ENCODE measurements at regions not wholly inside any gene's neighbourhood (a gene's known extent, or its start where the extent isn't known, plus 50 kb on each side); places are given as distances from the start of the nearest gene placed in this dataset.

GRCh38 chr5:145077028-145077427, 758.1 kb downstream of the PRELID2 start:
- DNase-seq: no peak
- no CpG with 5 or more reads among the region's 6 CpGs for WGBS (ENCODE audit: extremely low coverage, insufficient coverage, insufficient read length)
- H4K12ac ChIP-seq (ENCODE audit: low read depth, low read length): no peak overlapping the region

GRCh38 chr5:145076040-145076439, 759.1 kb downstream of the PRELID2 start:
- Histone ChIP-seq H2BK5ac (ENCODE audit: low read depth, low read length, poor library complexity) (no peak overlapping the region), H3K18ac (ENCODE audit: low read length) (no peak overlapping the region), H2BK120ac (ENCODE audit: insufficient read depth, low read length, poor library complexity) (no peak overlapping the region), H4K91ac (ENCODE audit: low read depth, low read length) (no peak overlapping the region), H3K14ac (ENCODE audit: low read length) (no peak overlapping the region), H3K4ac (ENCODE audit: low read depth, low read length) (no peak overlapping the region), H3K4me1 (ENCODE audit: control insufficient read depth in 1 of 2, insufficient read depth in 2 of 2, low read length in 2 of 2) (no peaks in the 10 kb centered on the region), H3K79me1 (ENCODE audit: low read length) (no peaks in the 10 kb centered on the region), H3K27ac (ENCODE audit: low read depth, low read length) (no peak overlapping the region), H3K9me3 (ENCODE audit: insufficient read depth, low read depth, low read length) (no peaks in the 10 kb centered on the region), H3K4me2 (ENCODE audit: low read length) (no peak overlapping the region), H3K79me2 (ENCODE audit: control insufficient read depth, insufficient read depth, low read length, poor library complexity) (no peaks in the 10 kb centered on the region), H3K23ac (ENCODE audit: low read length) (no peak overlapping the region), H3K9ac (ENCODE audit: low read length) (no peak overlapping the region), H2BK12ac (ENCODE audit: low read length) (no peak overlapping the region), H2AK5ac (ENCODE audit: low read length) (no peak overlapping the region), H2AFZ (ENCODE audit: insufficient read depth, low read length, poor library complexity) (no peak overlapping the region), H4K12ac (ENCODE audit: low read depth, low read length) (no peak overlapping the region), H3K36me3 (ENCODE audit: control insufficient read depth in 1 of 2, insufficient read depth in 2 of 2, low read length in 2 of 2) (no peaks in the 10 kb centered on the region), H3K4me3 (ENCODE audit: low read depth, low read length) (no peak overlapping the region), H3K27me3 (ENCODE audit: insufficient read depth, low read length) (no peaks in the 10 kb centered on the region), H4K8ac (ENCODE audit: low read depth, low read length) (no peak overlapping the region)
- no peak for DNase-seq

More at GRCh38 chr5:145077028-145077427, 758.1 kb downstream of the PRELID2 start:
- Histone ChIP-seq H3K18ac (ENCODE audit: low read length) (no peak overlapping the region), H3K36me3 (ENCODE audit: control insufficient read depth in 1 of 2, insufficient read depth in 2 of 2, low read length in 2 of 2) (no peaks in the 10 kb centered on the region), H3K4me3 (ENCODE audit: low read depth, low read length) (no peak overlapping the region), H2BK12ac (ENCODE audit: low read length) (no peak overlapping the region), H2BK5ac (ENCODE audit: low read depth, low read length, poor library complexity) (no peak overlapping the region), H3K79me2 (ENCODE audit: control insufficient read depth, insufficient read depth, low read length, poor library complexity) (no peaks in the 10 kb centered on the region), H3K79me1 (ENCODE audit: low read length) (no peaks in the 10 kb centered on the region), H3K4ac (ENCODE audit: low read depth, low read length) (no peak overlapping the region), H2AK5ac (ENCODE audit: low read length) (no peak overlapping the region), H3K4me2 (ENCODE audit: low read length) (no peak overlapping the region), H3K9ac (ENCODE audit: low read length) (no peak overlapping the region), H2BK120ac (ENCODE audit: insufficient read depth, low read length, poor library complexity) (no peak overlapping the region), H4K91ac (ENCODE audit: low read depth, low read length) (no peak overlapping the region), H3K27ac (ENCODE audit: low read depth, low read length) (no peak overlapping the region), H3K4me1 (ENCODE audit: control insufficient read depth in 1 of 2, insufficient read depth in 2 of 2, low read length in 2 of 2) (no peaks in the 10 kb centered on the region), H3K9me3 (ENCODE audit: insufficient read depth, low read depth, low read length) (no peaks in the 10 kb centered on the region), H2AFZ (ENCODE audit: insufficient read depth, low read length, poor library complexity) (no peak overlapping the region), H3K27me3 (ENCODE audit: insufficient read depth, low read length) (no peaks in the 10 kb centered on the region), H3K14ac (ENCODE audit: low read length) (no peak overlapping the region), H3K23ac (ENCODE audit: low read length) (no peak overlapping the region), H4K8ac (ENCODE audit: low read depth, low read length) (no peak overlapping the region)

- no peak overlapping the region for H2AK5ac ChIP-seq (ENCODE audit: low read length)
- no peak for DNase-seq
- H2BK12ac ChIP-seq (ENCODE audit: low read length): no peak overlapping the region
- no peak overlapping the region for H3K18ac ChIP-seq (ENCODE audit: low read length)
- H3K79me2 ChIP-seq (ENCODE audit: control insufficient read depth, insufficient read depth, low read length, poor library complexity): no peaks in the 10 kb centered on the region
- no peak overlapping the region for H3K14ac ChIP-seq (ENCODE audit: low read length)
- no peak overlapping the region for H2BK5ac ChIP-seq (ENCODE audit: low read depth, low read length, poor library complexity)
- H4K91ac ChIP-seq (ENCODE audit: low read depth, low read length): no peak overlapping the region
- H3K4me1 ChIP-seq (ENCODE audit: control insufficient read depth in 1 of 2, insufficient read depth in 2 of 2, low read length in 2 of 2): no peaks in the 10 kb centered on the region
- no peaks in the 10 kb centered on the region for H3K9me3 ChIP-seq (ENCODE audit: insufficient read depth, low read depth, low read length)
- no peak overlapping the region for H2AFZ ChIP-seq (ENCODE audit: insufficient read depth, low read length, poor library complexity)
- no peak overlapping the region for H4K8ac ChIP-seq (ENCODE audit: low read depth, low read length)
- H3K4me3 ChIP-seq (ENCODE audit: low read depth, low read length): no peak overlapping the region
- no peak overlapping the region for H3K27ac ChIP-seq (ENCODE audit: low read depth, low read length)
- no peak overlapping the region for H3K9ac ChIP-seq (ENCODE audit: low read length)
- no peak overlapping the region for H4K12ac ChIP-seq (ENCODE audit: low read depth, low read length)
- H3K4me2 ChIP-seq (ENCODE audit: low read length): no peak overlapping the region
- H3K23ac ChIP-seq (ENCODE audit: low read length): no peak overlapping the region
- no peaks in the 10 kb centered on the region for H3K79me1 ChIP-seq (ENCODE audit: low read length)
- H3K4ac ChIP-seq (ENCODE audit: low read depth, low read length): no peak overlapping the region
- WGBS (ENCODE audit: extremely low coverage, insufficient coverage, insufficient read length): no CpG with 5 or more reads among the region's 1 CpG
- H2BK120ac ChIP-seq (ENCODE audit: insufficient read depth, low read length, poor library complexity): no peak overlapping the region
- H3K27me3 ChIP-seq (ENCODE audit: insufficient read depth, low read length): no peaks in the 10 kb centered on the region
- H3K36me3 ChIP-seq (ENCODE audit: control insufficient read depth in 1 of 2, insufficient read depth in 2 of 2, low read length in 2 of 2): no peaks in the 10 kb centered on the region
These were observed 762.3 kb downstream of the PRELID2 start for GRCh38 chr5:145072889-145073288.

GRCh38 chr5:145068721-145069120, 766.4 kb downstream of the PRELID2 start:
- H3K27me3 ChIP-seq (ENCODE audit: insufficient read depth, low read length): no peaks in the 10 kb centered on the region
- no peaks in the 10 kb centered on the region for H3K4me1 ChIP-seq (ENCODE audit: control insufficient read depth in 1 of 2, insufficient read depth in 2 of 2, low read length in 2 of 2)
- no peak overlapping the region for H3K4me3 ChIP-seq (ENCODE audit: low read depth, low read length)
- H3K18ac ChIP-seq (ENCODE audit: low read length): no peak overlapping the region
- H3K36me3 ChIP-seq (ENCODE audit: control insufficient read depth in 1 of 2, insufficient read depth in 2 of 2, low read length in 2 of 2): no peaks in the 10 kb centered on the region
- no peak overlapping the region for H3K27ac ChIP-seq (ENCODE audit: low read depth, low read length)
- H2BK120ac ChIP-seq (ENCODE audit: insufficient read depth, low read length, poor library complexity): no peak overlapping the region
- no peak overlapping the region for H2BK5ac ChIP-seq (ENCODE audit: low read depth, low read length, poor library complexity)
- no peak overlapping the region for H2BK12ac ChIP-seq (ENCODE audit: low read length)
- no CpG with 5 or more reads among the region's 3 CpGs for WGBS (ENCODE audit: extremely low coverage, insufficient coverage, insufficient read length)
- H3K4ac ChIP-seq (ENCODE audit: low read depth, low read length): no peak overlapping the region
- H2AK5ac ChIP-seq (ENCODE audit: low read length): no peak overlapping the region
- H3K9me3 ChIP-seq (ENCODE audit: insufficient read depth, low read depth, low read length): no peaks in the 10 kb centered on the region
- no peak overlapping the region for H4K8ac ChIP-seq (ENCODE audit: low read depth, low read length)
- no peak overlapping the region for H2AFZ ChIP-seq (ENCODE audit: insufficient read depth, low read length, poor library complexity)
- H4K12ac ChIP-seq (ENCODE audit: low read depth, low read length): no peak overlapping the region
- H3K23ac ChIP-seq (ENCODE audit: low read length): no peak overlapping the region
- no peak overlapping the region for H3K9ac ChIP-seq (ENCODE audit: low read length)
- no peak for DNase-seq
- no peak overlapping the region for H3K4me2 ChIP-seq (ENCODE audit: low read length)
- H3K14ac ChIP-seq (ENCODE audit: low read length): no peak overlapping the region
- no peak overlapping the region for H4K91ac ChIP-seq (ENCODE audit: low read depth, low read length)
- H3K79me1 ChIP-seq (ENCODE audit: low read length): no peaks in the 10 kb centered on the region
- no peaks in the 10 kb centered on the region for H3K79me2 ChIP-seq (ENCODE audit: control insufficient read depth, insufficient read depth, low read length, poor library complexity)

Data from trophoblast cell (in vitro differentiated cells and primary cell).